Stimulated activated memory B cell treated with anti-CD40 and anti-IgM and Interleukin-4, amounts not matched to agents 10 μg/mL and 1 μg/mL and 100 μg/mL, for 72 hours (primary cell): ENCODE measurements at regions not wholly inside any gene's neighbourhood (a gene's known extent, or its start where the extent isn't known, plus 50 kb on each side); places are given as distances from the start of the nearest gene placed in this dataset.

Source experiments
- ATAC-seq: fragments of 150-1000 bp; cut with Tn5 transposase; 2 replicates; pipeline ENCODE4 v1.10.0; 2021
- H3K27ac Mint-ChIP-seq: one replicate; pipeline ENCODE4 v1.8.0; 2022; ENCODE audit warnings: mild to moderate bottlenecking, mixed read lengths
- H3K27me3 Mint-ChIP-seq: one replicate; pipeline ENCODE4 v1.8.0; 2022; ENCODE audit warnings: mixed read lengths
- H3K36me3 Mint-ChIP-seq: one replicate; pipeline ENCODE4 v1.8.0; 2022; ENCODE audit warnings: mixed read lengths
- H3K4me1 Mint-ChIP-seq: one replicate; pipeline ENCODE4 v1.8.0; 2022; ENCODE audit warnings: mixed read lengths
- H3K4me3 Mint-ChIP-seq: one replicate; pipeline ENCODE4 v1.8.0; 2022; ENCODE audit warnings: mild to moderate bottlenecking, moderate library complexity, mixed read lengths
- H3K9me3 Mint-ChIP-seq: one replicate; pipeline ENCODE4 v1.8.0; 2022; ENCODE audit warnings: mixed read lengths

- H3K9me3 Mint-ChIP-seq = no peaks in the 10 kb centered on the region
- no peak overlapping the region for H3K27ac Mint-ChIP-seq
- peak; percentile 58 for ATAC-seq
- H3K4me3 Mint-ChIP-seq = no peak overlapping the region
- peaks cover 22% of the 10 kb centered on the region for H3K27me3 Mint-ChIP-seq
- no peaks in the 10 kb centered on the region for H3K4me1 Mint-ChIP-seq
- H3K36me3 Mint-ChIP-seq = no peaks in the 10 kb centered on the region
Measured at GRCh38 chr20:40156600-40157317, 532.3 kb downstream of the MAFB start.

DNA sequence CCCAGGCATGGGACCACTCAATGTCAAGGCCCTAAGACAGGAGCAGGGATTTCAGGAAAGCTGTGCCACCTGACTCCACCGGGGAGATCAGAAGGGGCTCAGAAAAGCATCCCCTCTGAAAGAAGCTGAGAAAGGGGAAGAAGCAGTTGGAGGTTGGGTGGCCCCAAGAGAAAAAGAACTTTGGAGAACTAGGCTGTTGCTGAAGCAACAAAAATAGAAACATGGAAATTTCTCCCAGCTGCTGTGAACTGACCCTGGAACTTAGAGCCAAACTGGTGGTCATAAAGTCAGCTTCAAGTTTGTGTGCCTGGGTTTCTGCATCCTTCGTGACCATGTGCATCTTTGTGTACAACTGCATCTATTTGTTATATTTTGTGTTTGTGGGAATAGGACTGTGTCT is 534.5 kb downstream of the MAFB start:
- peaks cover 24% of the 10 kb centered on the region for H3K27me3 Mint-ChIP-seq
- H3K4me3 Mint-ChIP-seq = no peak overlapping the region
- no peak overlapping the region for H3K27ac Mint-ChIP-seq
- no peaks in the 10 kb centered on the region for H3K4me1 Mint-ChIP-seq
- H3K36me3 Mint-ChIP-seq = no peaks in the 10 kb centered on the region
- no peak for ATAC-seq
- no peaks in the 10 kb centered on the region for H3K9me3 Mint-ChIP-seq

DNA sequence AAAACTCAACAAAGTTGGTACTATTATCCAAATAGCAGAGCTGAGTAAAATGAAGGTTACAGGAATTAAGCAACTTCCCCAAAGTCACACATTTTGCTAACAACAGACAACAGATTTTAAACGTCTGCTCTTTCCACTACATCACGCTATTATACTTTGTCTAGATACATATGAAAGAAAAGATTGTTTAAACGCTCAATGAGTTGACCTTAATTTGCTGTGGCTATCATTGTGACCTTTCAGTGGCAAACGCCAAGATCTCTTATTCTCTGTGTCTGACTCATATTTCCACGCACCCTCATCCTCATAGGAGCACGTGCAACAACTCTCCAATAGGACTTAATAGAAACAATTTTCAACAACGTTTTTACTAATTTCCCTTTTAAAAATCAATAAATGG is 540.1 kb downstream of the MAFB start:
- no peaks in the 10 kb centered on the region for H3K36me3 Mint-ChIP-seq
- H3K27me3 Mint-ChIP-seq = peaks cover 28% of the 10 kb centered on the region
- H3K4me1 Mint-ChIP-seq = no peaks in the 10 kb centered on the region
- H3K9me3 Mint-ChIP-seq = no peaks in the 10 kb centered on the region
- no peak overlapping the region for H3K27ac Mint-ChIP-seq
- no peak overlapping the region for H3K4me3 Mint-ChIP-seq
- no peak for ATAC-seq

DNA sequence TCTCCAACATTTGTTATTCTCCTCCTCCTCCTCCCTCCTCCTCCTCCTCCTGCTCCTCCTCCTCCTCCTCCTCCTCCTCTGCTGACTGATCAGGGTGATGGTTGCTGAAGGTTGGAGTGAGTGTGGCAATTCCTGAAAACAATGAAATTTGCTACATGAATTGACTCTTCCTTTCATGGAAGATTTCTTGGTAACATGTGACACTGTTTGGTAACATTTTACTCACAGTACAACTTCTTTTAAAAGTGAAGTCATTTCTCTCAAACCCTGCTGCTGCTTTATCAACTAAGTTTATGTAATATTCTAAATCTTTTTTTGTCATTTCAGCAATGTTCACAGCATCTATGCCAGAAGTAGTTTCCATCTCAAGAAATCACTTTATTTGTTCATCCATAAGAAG is 543.0 kb downstream of the MAFB start:
- Mint-ChIP-seq H3K27me3 (peaks cover 29% of the 10 kb centered on the region), H3K4me1 (no peaks in the 10 kb centered on the region), H3K27ac (no peak overlapping the region), H3K4me3 (no peak overlapping the region), H3K36me3 (no peaks in the 10 kb centered on the region), H3K9me3 (no peaks in the 10 kb centered on the region)
- no peak for ATAC-seq

DNA sequence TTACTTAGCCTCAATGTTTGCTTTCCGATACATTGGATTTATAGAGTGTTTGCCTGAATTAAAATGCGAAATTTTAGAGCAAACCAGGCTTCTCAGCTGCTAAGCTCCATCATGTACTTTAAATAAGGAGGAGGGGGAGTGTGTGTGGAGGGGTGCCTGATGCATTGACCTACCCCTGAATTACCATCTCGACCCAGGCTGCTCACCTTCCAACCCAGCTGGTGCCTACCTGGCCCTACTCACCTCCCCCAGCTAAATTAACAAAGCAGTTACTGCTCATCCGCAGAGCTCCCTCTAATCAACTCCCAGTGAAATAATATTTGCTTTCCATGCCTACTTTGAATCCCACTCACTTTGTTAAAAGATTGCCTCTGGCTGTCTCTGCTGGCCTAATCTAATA is 544.5 kb downstream of the MAFB start:
- Mint-ChIP-seq H3K4me3 (no peak overlapping the region), H3K27me3 (peaks cover 37% of the 10 kb centered on the region), H3K36me3 (no peaks in the 10 kb centered on the region), H3K9me3 (no peaks in the 10 kb centered on the region), H3K27ac (no peak overlapping the region), H3K4me1 (no peaks in the 10 kb centered on the region)
- ATAC-seq = no peak

- no peak for ATAC-seq
- no peak overlapping the region for H3K4me3 Mint-ChIP-seq
Measured at GRCh38 chr20:40134176-40134575, 554.9 kb downstream of the MAFB start.

DNA sequence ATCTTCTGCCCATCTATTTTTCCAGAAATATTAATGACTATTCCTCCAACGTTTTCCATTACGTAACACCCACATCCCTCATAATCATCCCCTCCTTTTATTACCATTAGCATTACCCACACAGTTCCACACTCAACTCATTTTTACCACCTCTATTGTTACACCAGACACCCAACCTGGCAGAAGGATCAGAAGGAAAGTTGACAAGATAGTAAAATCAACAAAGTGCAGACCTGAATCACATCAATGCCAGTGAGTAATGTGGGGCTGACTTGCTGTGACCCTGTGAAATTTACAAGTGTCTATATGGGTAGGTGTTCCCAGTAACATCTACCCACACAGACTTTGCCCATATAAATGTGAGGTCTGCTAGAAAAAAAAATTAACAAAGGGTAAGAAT is 568.2 kb downstream of the MAFB start:
- ATAC-seq = no peak
- Mint-ChIP-seq H3K27ac (no peak overlapping the region), H3K9me3 (no peaks in the 10 kb centered on the region), H3K27me3 (peaks cover 16% of the 10 kb centered on the region), H3K36me3 (no peaks in the 10 kb centered on the region), H3K4me1 (no peaks in the 10 kb centered on the region), H3K4me3 (no peak overlapping the region)

More at GRCh38 chr20:40134176-40134575, 554.9 kb downstream of the MAFB start:
- Mint-ChIP-seq H3K27me3 (peaks cover 32% of the 10 kb centered on the region), H3K4me1 (no peaks in the 10 kb centered on the region), H3K36me3 (no peaks in the 10 kb centered on the region), H3K9me3 (peaks cover 3% of the 10 kb centered on the region), H3K27ac (no peak overlapping the region)

DNA sequence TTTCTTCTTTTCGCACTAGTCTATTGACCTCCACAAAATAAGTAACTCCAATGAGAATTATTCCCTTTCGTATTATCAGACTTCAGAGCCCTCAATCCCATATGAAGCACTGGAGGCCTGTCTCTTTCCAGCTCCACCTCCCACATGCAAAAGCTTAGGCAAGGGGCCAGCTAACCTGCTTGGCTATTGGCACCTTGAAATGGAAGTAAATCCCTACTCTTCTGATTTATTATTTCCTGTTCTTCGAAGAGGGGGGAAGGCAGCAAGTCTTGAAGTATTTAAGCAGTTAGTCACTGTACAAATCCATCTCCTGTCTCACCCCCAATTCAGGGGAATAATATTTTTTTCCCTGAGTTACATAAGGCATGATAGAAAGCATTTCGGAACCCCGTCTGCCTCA is 577.8 kb downstream of the MAFB start:
- H3K4me1 Mint-ChIP-seq = no peaks in the 10 kb centered on the region
- H3K4me3 Mint-ChIP-seq = no peak overlapping the region
- H3K9me3 Mint-ChIP-seq = no peaks in the 10 kb centered on the region
- no peaks in the 10 kb centered on the region for H3K36me3 Mint-ChIP-seq
- ATAC-seq = no peak
- H3K27me3 Mint-ChIP-seq = peaks cover 16% of the 10 kb centered on the region
- H3K27ac Mint-ChIP-seq = no peak overlapping the region

- peaks cover 16% of the 10 kb centered on the region for H3K27me3 Mint-ChIP-seq
- no peak for ATAC-seq
- H3K36me3 Mint-ChIP-seq = no peaks in the 10 kb centered on the region
- no peak overlapping the region for H3K27ac Mint-ChIP-seq
- no peaks in the 10 kb centered on the region for H3K9me3 Mint-ChIP-seq
- H3K4me3 Mint-ChIP-seq = no peak overlapping the region
- H3K4me1 Mint-ChIP-seq = no peaks in the 10 kb centered on the region
Measured at GRCh38 chr20:40110311-40110831, 578.7 kb downstream of the MAFB start.

DNA sequence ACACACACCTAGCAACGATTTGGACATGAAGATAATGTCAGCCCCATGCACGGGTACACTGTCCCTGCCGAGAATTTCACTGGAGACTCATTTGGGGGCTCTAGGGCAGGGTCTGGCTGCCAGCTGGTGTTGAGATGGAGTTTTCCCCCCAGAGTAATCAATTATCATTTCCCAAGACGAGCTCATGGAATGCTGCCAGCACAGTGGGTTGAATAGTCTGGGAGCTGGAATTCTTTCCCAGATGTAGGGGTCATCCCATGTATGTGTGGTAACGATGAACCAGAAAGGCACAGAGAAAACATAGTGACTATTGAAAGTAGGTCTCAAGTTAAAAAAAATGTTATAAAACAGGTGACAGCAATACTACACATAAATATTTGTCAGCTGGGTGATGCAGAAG is 579.9 kb downstream of the MAFB start:
- H3K4me1 Mint-ChIP-seq = no peaks in the 10 kb centered on the region
- no peak overlapping the region for H3K27ac Mint-ChIP-seq
- no peak overlapping the region for H3K4me3 Mint-ChIP-seq
- no peaks in the 10 kb centered on the region for H3K9me3 Mint-ChIP-seq
- peaks cover 22% of the 10 kb centered on the region for H3K27me3 Mint-ChIP-seq
- no peak for ATAC-seq
- H3K36me3 Mint-ChIP-seq = no peaks in the 10 kb centered on the region

- no peak overlapping the region for H3K4me3 Mint-ChIP-seq
- ATAC-seq = no peak
- no peak overlapping the region for H3K27ac Mint-ChIP-seq
- H3K9me3 Mint-ChIP-seq = no peaks in the 10 kb centered on the region
- H3K27me3 Mint-ChIP-seq = peaks cover 26% of the 10 kb centered on the region
- H3K4me1 Mint-ChIP-seq = no peaks in the 10 kb centered on the region
- H3K36me3 Mint-ChIP-seq = no peaks in the 10 kb centered on the region
Measured at GRCh38 chr20:40108321-40108720, 580.7 kb downstream of the MAFB start.

- Mint-ChIP-seq H3K4me1 (no peaks in the 10 kb centered on the region), H3K27me3 (peaks cover 26% of the 10 kb centered on the region), H3K9me3 (no peaks in the 10 kb centered on the region), H3K36me3 (no peaks in the 10 kb centered on the region), H3K27ac (no peak overlapping the region), H3K4me3 (no peak overlapping the region)
- no peak for ATAC-seq
Measured at GRCh38 chr20:40104959-40105358, 584.1 kb downstream of the MAFB start.

DNA sequence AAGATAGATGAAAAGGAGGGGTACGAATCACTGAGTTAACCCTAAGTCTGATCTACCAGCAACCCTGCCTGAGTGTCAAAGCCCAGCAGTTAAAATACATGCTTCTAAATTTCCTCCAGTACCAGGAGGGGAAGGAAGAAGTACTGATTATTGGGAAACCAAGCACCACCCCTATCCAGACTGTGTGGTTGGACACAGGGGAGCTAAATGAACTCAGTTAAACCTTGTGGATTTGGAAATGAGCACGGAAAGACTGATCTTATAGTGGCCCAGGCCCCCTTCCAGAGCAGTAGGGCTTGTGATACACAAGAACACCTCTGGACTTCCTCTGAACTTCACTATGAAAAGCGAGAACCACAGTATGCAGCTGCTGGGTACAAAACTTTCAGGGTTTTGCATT is 585.6 kb downstream of the MAFB start:
- H3K4me1 Mint-ChIP-seq = no peaks in the 10 kb centered on the region
- H3K4me3 Mint-ChIP-seq = no peak overlapping the region
- ATAC-seq = no peak
- no peaks in the 10 kb centered on the region for H3K36me3 Mint-ChIP-seq
- no peak overlapping the region for H3K27ac Mint-ChIP-seq
- peaks cover 26% of the 10 kb centered on the region for H3K27me3 Mint-ChIP-seq
- no peaks in the 10 kb centered on the region for H3K9me3 Mint-ChIP-seq

GRCh38 chr20:40101560-40101959 is 587.5 kb downstream of the MAFB start:
- no peak overlapping the region for H3K27ac Mint-ChIP-seq
- no peaks in the 10 kb centered on the region for H3K9me3 Mint-ChIP-seq
- no peak for ATAC-seq
- H3K4me3 Mint-ChIP-seq = no peak overlapping the region
- no peaks in the 10 kb centered on the region for H3K36me3 Mint-ChIP-seq
- peaks cover 26% of the 10 kb centered on the region for H3K27me3 Mint-ChIP-seq
- H3K4me1 Mint-ChIP-seq = no peaks in the 10 kb centered on the region

- H3K36me3 Mint-ChIP-seq = no peaks in the 10 kb centered on the region
- no peak overlapping the region for H3K27ac Mint-ChIP-seq
- ATAC-seq = no peak
- no peaks in the 10 kb centered on the region for H3K4me1 Mint-ChIP-seq
- no peak overlapping the region for H3K4me3 Mint-ChIP-seq
- no peaks in the 10 kb centered on the region for H3K9me3 Mint-ChIP-seq
- H3K27me3 Mint-ChIP-seq = peaks cover 26% of the 10 kb centered on the region
Measured at GRCh38 chr20:40100261-40100660, 588.8 kb downstream of the MAFB start.

DNA sequence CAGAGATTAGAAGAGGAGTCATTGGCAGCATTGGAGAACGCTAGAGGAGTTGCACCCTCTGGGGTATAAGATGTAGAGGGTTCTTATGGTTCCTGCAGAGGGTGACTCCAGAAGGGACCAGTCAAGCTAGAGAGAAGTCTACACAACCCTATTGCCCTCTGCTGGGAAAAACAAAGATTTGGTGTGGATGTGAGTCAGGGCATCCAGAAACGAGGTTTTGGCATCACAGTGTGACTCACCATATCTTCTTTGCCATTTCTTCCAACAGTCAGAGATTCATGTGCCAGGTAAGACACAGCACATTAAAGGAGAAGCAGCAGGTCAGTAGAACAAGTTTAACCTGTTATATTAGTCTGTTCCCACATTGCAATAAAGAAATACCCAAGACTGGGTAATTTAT is 598.8 kb downstream of the MAFB start:
- Mint-ChIP-seq H3K4me1 (no peaks in the 10 kb centered on the region), H3K9me3 (peaks cover 8% of the 10 kb centered on the region), H3K4me3 (no peak overlapping the region), H3K27ac (no peak overlapping the region), H3K36me3 (no peaks in the 10 kb centered on the region), H3K27me3 (no peaks in the 10 kb centered on the region)
- ATAC-seq = no peak
